GM12878 (cell line): ENCODE measurements at regions not wholly inside any gene's neighbourhood (a gene's known extent, or its start where the extent isn't known, plus 50 kb on each side); places are given as distances from the start of the nearest gene placed in this dataset.

Experiments used
- BHLHE40 ChIP-seq, 2 experiments: fragments of 450-650 bp in 1 of 2; IDR thresholded peaks; 2 replicates each; pipeline ENCODE4 v1.6.1; 2011 to 2017; ENCODE audit warnings: low read depth in 2 of 2, borderline replicate concordance in 1 of 2, improper control_type of control experiment in 1 of 2, low read length in 1 of 2, mild to moderate bottlenecking in 1 of 2
- CTCF ChIP-seq, 3 experiments: IDR thresholded peaks in 2 of 3; conservative IDR thresholded peaks in 1 of 3; 2 replicates each; pipeline ENCODE4 v1.5.1; 2011; ENCODE audit warnings: low read depth in 3 of 3, low read length in 3 of 3, mild to moderate bottlenecking in 3 of 3, control low read depth in 2 of 3, moderate library complexity in 2 of 3, inconsistent platforms in 1 of 3, mixed read lengths in 1 of 3; ENCODE audit not compliant: control insufficient read depth in 2 of 3, insufficient read depth in 1 of 3; ENCODE audit errors: extremely low read depth in 1 of 3
- E2F4 ChIP-seq: IDR thresholded peaks from 2 replicates; pipeline ENCODE4 v1.6.1; 2012; ENCODE audit warnings: low read depth, low read length, improper control_type of control experiment
- EZH2 ChIP-seq: IDR thresholded peaks from 2 replicates; pipeline ENCODE4 v1.6.1; 2012; ENCODE audit warnings: low read depth, mild to moderate bottlenecking, control low read depth, inconsistent platforms, low read length, borderline replicate concordance; ENCODE audit not compliant: control insufficient read depth
- HCFC1 ChIP-seq: fragments of 150-350 bp; IDR thresholded peaks from 2 replicates; pipeline ENCODE4 v1.6.1; 2014; ENCODE audit warnings: low read length
- HDAC2 ChIP-seq: fragments of 200-600 bp; sonication (generic); IDR thresholded peaks from 2 replicates; pipeline ENCODE4 v1.6.1; 2017
- KDM1A ChIP-seq: fragments of 200-600 bp; sonication (generic); IDR thresholded peaks from 2 replicates; pipeline ENCODE4 v1.6.1; 2016; ENCODE audit warnings: borderline replicate concordance
- POLR2AphosphoS2 ChIP-seq: IDR thresholded peaks from 2 replicates; pipeline ENCODE4 v1.6.1; 2011; ENCODE audit warnings: low read depth, mild to moderate bottlenecking, low read length, improper control_type of control experiment, moderate library complexity
- REST ChIP-seq: IDR thresholded peaks from 2 replicates; pipeline ENCODE4 v1.6.1; 2012; ENCODE audit warnings: mild to moderate bottlenecking, low read depth, low read length
- ZSCAN29 ChIP-seq: fragments of 450-650 bp; IDR thresholded peaks from 2 replicates; pipeline ENCODE4 v1.6.1; 2017; ENCODE audit warnings: mild to moderate bottlenecking, moderate library complexity

- TF ChIP-seq BHLHE40 (IDR thresholded peaks at IDR 0.05; ENCODE audit: borderline replicate concordance in 1 of 2, low read depth in 2 of 2, low read length in 1 of 2) (no peak), ZSCAN29 (no peak), HDAC2 (no peak), REST (no peak), HCFC1 (no peak), POLR2AphosphoS2 (no peak), CTCF (IDR thresholded peaks at IDR 0.05 in 2 of 3, conservative IDR thresholded peaks at IDR 0.05 in 1 of 3; ENCODE audit: control insufficient read depth in 2 of 3, extremely low read depth in 1 of 3, insufficient read depth in 1 of 3, low read depth in 3 of 3, low read length in 3 of 3) (no peak), E2F4 (no peak), EZH2 (no peak), KDM1A (no peak)
Observed at GRCh38 chr3:72679540-72680198, 168.6 kb downstream of the SHQ1 start.
